Esophagus muscularis mucosa (tissue), 4 donors: ENCODE measurements at regions not wholly inside any gene's neighbourhood (a gene's known extent, or its start where the extent isn't known, plus 50 kb on each side); places are given as distances from the start of the nearest gene placed in this dataset.
"Not testable (repeated sequence)": the region's sequence is repeated elsewhere in the genome, so short reads cannot be mapped to it uniquely, and the experiment has no call there.

Experiments
- DNase-seq: peaks from one replicate; pipeline ENCODE4 v3.0.0-alpha.2; 2017; ENCODE audit errors: extremely low spot score
- H3K27ac ChIP-seq, 4 donors: fragments of 200-600 bp; sonication (generic); replicated peaks in 1 of 4; 1 replicate in 3 of 4; 2 replicates in 1 of 4; pipeline ENCODE4 v1.5.1; 2016 to 2019; ENCODE audit warnings: mild to moderate bottlenecking in 1 of 4
- H3K27me3 ChIP-seq, 4 donors: fragments of 200-600 bp; sonication (generic); one replicate each; pipeline versions ENCODE4 v1.5.1 to v1.6.0; 2016 to 2019
- H3K36me3 ChIP-seq, 4 donors: fragments of 200-600 bp; sonication (generic); one replicate each; pipeline ENCODE4 v1.5.1; 2016 to 2019
- H3K4me1 ChIP-seq, 4 donors: fragments of 200-600 bp; sonication (generic); one replicate each; pipeline ENCODE4 v1.5.1; 2016 to 2019
- H3K4me3 ChIP-seq, 4 donors: fragments of 200-600 bp; sonication (generic); 1 replicate in 2 of 4; 2 replicates in 2 of 4; pipeline ENCODE4 v1.5.1; 2016 to 2019; ENCODE audit warnings: mild to moderate bottlenecking in 4 of 4, moderate library complexity in 1 of 4
- H3K9me3 ChIP-seq, 4 donors: fragments of 200-600 bp; sonication (generic); 1 replicate in 3 of 4; 2 replicates in 1 of 4; pipeline ENCODE4 v1.5.1; 2016 to 2019
- EP300 ChIP-seq: sonication (generic); formaldehyde crosslinking; IDR thresholded peaks from one replicate; pipeline ENCODE4 v1.6.1; 2017; ENCODE audit warnings: antibody characterized with exemption
- POLR2A ChIP-seq: fragments of 450-650 bp; IDR thresholded peaks from one replicate; pipeline ENCODE4 v1.6.1; 2017; ENCODE audit warnings: antibody characterized with exemption, moderate library complexity, mild to moderate bottlenecking, low read depth
- POLR2AphosphoS5 ChIP-seq, 2 donors: sonication (generic); formaldehyde crosslinking; IDR thresholded peaks; one replicate each; pipeline ENCODE4 v1.6.1; 2017; ENCODE audit warnings: antibody characterized with exemption in 2 of 2
- WGBS: methylation state at CpG from one replicate; pipeline ENCODE4 v1.1.5; 2018; 5-methylcytosine and 5-hydroxymethylcytosine counted together
- intact Hi-C: fragments of 100-400 bp; cut with DNase I; formaldehyde crosslinking; loops from one replicate; pipeline ENCODE4 v1.15.1; 2023
- TF ChIP-seq, protein P1 (sequence below), 3 experiments: fragments of 200-600 bp in 2 of 3; fragments of 450-650 bp in 1 of 3; sonication (generic) in 2 of 3; IDR thresholded peaks; one replicate each; pipeline ENCODE4 v1.5.1; 2017 to 2019; ENCODE audit warnings: antibody characterized with exemption in 3 of 3, mild to moderate bottlenecking in 2 of 3, moderate library complexity in 1 of 3

DNA sequence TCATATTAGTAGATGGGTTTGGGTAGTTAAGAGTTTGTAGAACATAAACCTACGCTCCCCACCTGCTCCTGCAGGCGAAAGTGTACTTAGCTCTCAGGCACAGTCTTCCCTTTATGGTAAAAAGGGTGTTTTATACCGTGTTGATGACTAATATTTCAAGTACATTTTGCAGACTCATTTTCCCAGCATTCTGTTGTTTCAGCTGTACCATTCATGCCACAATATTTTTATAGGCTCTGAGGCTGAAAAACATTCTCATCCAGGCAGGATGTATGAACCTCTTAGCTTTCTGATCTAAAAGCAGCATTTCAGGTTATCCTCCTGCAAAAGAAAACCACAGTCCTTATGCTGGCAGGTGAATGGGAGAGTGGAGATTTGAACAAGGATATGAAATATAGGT is 231.4 kb downstream of the NR2F1-AS1 start:
- H3K4me1 ChIP-seq, result no peaks in the 10 kb centered on the region
- no peaks in the 10 kb centered on the region for H3K36me3 ChIP-seq
- H3K4me3 ChIP-seq, result no peak overlapping the region
- H3K9me3 ChIP-seq, result no peaks in the 10 kb centered on the region
- no peak for TF ChIP-seq POLR2A
- no peak for TF ChIP-seq POLR2AphosphoS5 (IDR thresholded peaks at IDR 0.05)
- TF ChIP-seq EP300, result no peak
- TF ChIP-seq, protein P1, sequence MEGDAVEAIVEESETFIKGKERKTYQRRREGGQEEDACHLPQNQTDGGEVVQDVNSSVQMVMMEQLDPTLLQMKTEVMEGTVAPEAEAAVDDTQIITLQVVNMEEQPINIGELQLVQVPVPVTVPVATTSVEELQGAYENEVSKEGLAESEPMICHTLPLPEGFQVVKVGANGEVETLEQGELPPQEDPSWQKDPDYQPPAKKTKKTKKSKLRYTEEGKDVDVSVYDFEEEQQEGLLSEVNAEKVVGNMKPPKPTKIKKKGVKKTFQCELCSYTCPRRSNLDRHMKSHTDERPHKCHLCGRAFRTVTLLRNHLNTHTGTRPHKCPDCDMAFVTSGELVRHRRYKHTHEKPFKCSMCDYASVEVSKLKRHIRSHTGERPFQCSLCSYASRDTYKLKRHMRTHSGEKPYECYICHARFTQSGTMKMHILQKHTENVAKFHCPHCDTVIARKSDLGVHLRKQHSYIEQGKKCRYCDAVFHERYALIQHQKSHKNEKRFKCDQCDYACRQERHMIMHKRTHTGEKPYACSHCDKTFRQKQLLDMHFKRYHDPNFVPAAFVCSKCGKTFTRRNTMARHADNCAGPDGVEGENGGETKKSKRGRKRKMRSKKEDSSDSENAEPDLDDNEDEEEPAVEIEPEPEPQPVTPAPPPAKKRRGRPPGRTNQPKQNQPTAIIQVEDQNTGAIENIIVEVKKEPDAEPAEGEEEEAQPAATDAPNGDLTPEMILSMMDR (IDR thresholded peaks at IDR 0.05), result no peak
- WGBS, result 77% methylated on average over 3 of the region's 3 CpGs
- DNase-seq, result no peak
- intact Hi-C loops, result no loop called here
- H3K27me3 ChIP-seq, result no peaks in the 10 kb centered on the region
- H3K27ac ChIP-seq, result no peak overlapping the region

DNA sequence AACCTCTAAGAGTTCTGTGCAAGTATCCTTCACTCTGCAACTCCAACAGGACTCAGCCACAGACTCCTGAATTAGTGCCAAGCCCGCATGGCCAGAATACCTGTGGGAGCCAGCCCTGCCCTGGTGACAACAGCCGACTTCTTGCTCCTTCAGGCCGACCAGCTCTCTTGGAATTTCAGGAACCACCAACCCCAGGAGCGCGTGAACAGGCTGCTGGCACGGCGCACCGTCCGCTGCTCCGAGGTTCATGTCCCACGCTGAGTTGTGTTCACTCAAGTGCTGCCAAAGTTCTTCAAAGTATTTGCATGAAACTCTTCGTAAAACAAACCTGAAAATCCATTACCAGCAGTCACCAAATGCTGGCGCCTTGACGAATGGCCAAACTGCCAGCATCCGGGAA is 232.8 kb downstream of the NR2F1-AS1 start:
- Histone ChIP-seq H3K9me3 (no peaks in the 10 kb centered on the region), H3K27ac (no peak overlapping the region), H3K27me3 (no peaks in the 10 kb centered on the region), H3K4me1 (no peaks in the 10 kb centered on the region), H3K36me3 (no peaks in the 10 kb centered on the region), H3K4me3 (no peak overlapping the region)
- WGBS, result 93% methylated on average over 15 of the region's 15 CpGs
- DNase-seq, result no peak
- intact Hi-C loops, result no loop called here
- TF ChIP-seq POLR2A, result no peak
- no peak for TF ChIP-seq EP300
- TF ChIP-seq, protein P1 (IDR thresholded peaks at IDR 0.05), result no peak
- TF ChIP-seq POLR2AphosphoS5 (IDR thresholded peaks at IDR 0.05), result no peak

DNA sequence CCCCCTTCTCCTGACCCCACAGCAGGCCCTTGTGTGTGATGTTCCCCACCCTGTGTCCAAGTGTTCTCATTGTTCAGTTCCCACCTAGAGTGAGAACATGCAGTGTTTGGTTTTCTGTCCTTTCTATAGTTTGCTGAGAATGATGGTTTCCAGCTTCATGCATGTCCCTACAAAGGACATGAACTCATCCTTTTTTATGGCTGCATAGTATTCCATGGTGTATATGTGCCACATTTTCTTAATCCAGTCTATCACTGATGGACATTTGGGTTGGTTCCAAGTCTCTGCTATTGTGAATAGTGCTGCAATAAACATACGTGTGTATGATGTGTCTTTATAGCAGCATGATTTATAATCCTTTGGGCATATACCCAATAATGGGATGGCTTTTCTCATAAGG is 234.2 kb downstream of the NR2F1-AS1 start:
- H3K27ac ChIP-seq, H3K27me3 ChIP-seq, intact Hi-C loops, H3K9me3 ChIP-seq, H3K36me3 ChIP-seq, H3K4me3 ChIP-seq, DNase-seq, H3K4me1 ChIP-seq: not testable (repeated sequence)
- 58% methylated on average over 1 of the region's 1 CpG for WGBS

- no peak overlapping the region for H3K4me3 ChIP-seq
- H3K9me3 ChIP-seq, result no peaks in the 10 kb centered on the region
- no peak overlapping the region for H3K27ac ChIP-seq
- 86% methylated on average over 5 of the region's 5 CpGs for WGBS
- H3K4me1 ChIP-seq, result no peaks in the 10 kb centered on the region
- DNase-seq, result no peak
- intact Hi-C loops, result no loop called here
- H3K36me3 ChIP-seq, result no peaks in the 10 kb centered on the region
- TF ChIP-seq, protein P1 (IDR thresholded peaks at IDR 0.05), result no peak
- no peak for TF ChIP-seq POLR2AphosphoS5 (IDR thresholded peaks at IDR 0.05)
- no peak for TF ChIP-seq POLR2A
- no peak for TF ChIP-seq EP300
- no peaks in the 10 kb centered on the region for H3K27me3 ChIP-seq
Measured at GRCh38 chr5:93346301-93346700, 234.7 kb downstream of the NR2F1-AS1 start.

DNA sequence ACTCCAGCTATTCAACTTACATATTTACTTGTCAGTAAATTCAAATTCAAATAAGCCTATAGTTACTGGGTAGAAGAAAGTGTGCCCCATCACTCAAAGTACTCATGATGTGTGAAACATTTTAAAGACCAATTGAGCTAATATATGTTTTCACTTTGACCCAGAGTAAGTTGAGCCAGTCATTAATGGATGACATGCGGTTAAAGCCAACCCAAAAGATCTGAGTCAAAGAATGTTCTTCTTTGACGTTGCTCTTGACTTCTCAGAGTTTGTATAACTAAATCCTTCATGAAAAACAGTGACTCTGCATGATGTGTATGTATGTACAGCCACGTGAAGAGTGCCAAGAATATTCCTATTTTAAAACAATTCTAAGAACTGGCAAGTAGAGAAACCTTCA is 237.4 kb downstream of the NR2F1-AS1 start:
- DNase-seq, result no peak
- Histone ChIP-seq H3K4me1 (no peaks in the 10 kb centered on the region), H3K36me3 (no peaks in the 10 kb centered on the region), H3K9me3 (no peaks in the 10 kb centered on the region), H3K27ac (no peak overlapping the region), H3K27me3 (no peaks in the 10 kb centered on the region), H3K4me3 (no peak overlapping the region)
- 66% methylated on average over 3 of the region's 3 CpGs for WGBS
- TF ChIP-seq EP300, result no peak
- TF ChIP-seq, protein P1 (IDR thresholded peaks at IDR 0.05), result no peak
- TF ChIP-seq POLR2A, result no peak
- no peak for TF ChIP-seq POLR2AphosphoS5 (IDR thresholded peaks at IDR 0.05)
- intact Hi-C loops, result no loop called here
